NCI-H2029 treated with DMSO at 0.1 percent for 48 hours (cell line): ENCODE measurements at regions not wholly inside any gene's neighbourhood (a gene's known extent, or its start where the extent isn't known, plus 50 kb on each side); places are given as distances from the start of the nearest gene placed in this dataset.

Experiments
- DNase-seq: peaks from one replicate; lab custom pipeline; 2025; lab: John Stamatoyannopoulos, UW

- DNase-seq, result no peak
Measured at GRCh38 chrX:131703646-131704045, 159.8 kb downstream of the OR13H1 start.

GRCh38 chrX:131704136-131704695 is 160.3 kb downstream of the OR13H1 start:
- peak; percentile 12 for DNase-seq

- no peak for DNase-seq
Measured at GRCh38 chrX:131709553-131709952, 165.7 kb downstream of the OR13H1 start.

GRCh38 chrX:131711478-131711867 is 167.6 kb downstream of the OR13H1 start:
- DNase-seq, result no peak

GRCh38 chrX:131723646-131724045 is 179.8 kb downstream of the OR13H1 start:
- DNase-seq, result no peak

GRCh38 chrX:131724292-131724691 is 180.4 kb downstream of the OR13H1 start:
- DNase-seq, result no peak

GRCh38 chrX:131725001-131725654 is 181.3 kb downstream of the OR13H1 start:
- DNase-seq, result no peak

GRCh38 chrX:131727778-131728177 is 183.9 kb downstream of the OR13H1 start:
- no peak for DNase-seq

- DNase-seq, result no peak
Measured at GRCh38 chrX:131728295-131729145, 184.6 kb downstream of the OR13H1 start.

GRCh38 chrX:131729295-131729694 is 185.4 kb downstream of the OR13H1 start:
- no peak for DNase-seq

GRCh38 chrX:131734621-131735020 is 190.7 kb downstream of the OR13H1 start:
- DNase-seq, result no peak

- no peak for DNase-seq
Measured at GRCh38 chrX:131735127-131735526, 191.3 kb downstream of the OR13H1 start.

- no peak for DNase-seq
Measured at GRCh38 chrX:131739823-131740222, 195.9 kb downstream of the OR13H1 start.

- no peak for DNase-seq
Measured at GRCh38 chrX:131741103-131741581, 197.3 kb downstream of the OR13H1 start.

GRCh38 chrX:131745942-131746489 is 202.1 kb downstream of the OR13H1 start:
- DNase-seq, result no peak

GRCh38 chrX:131746491-131746968 is 202.7 kb downstream of the OR13H1 start:
- DNase-seq, result no peak

GRCh38 chrX:131747173-131747572 is 203.3 kb downstream of the OR13H1 start:
- DNase-seq, result no peak

- no peak for DNase-seq
Measured at GRCh38 chrX:131752493-131753198, 208.8 kb downstream of the OR13H1 start.

- no peak for DNase-seq
Measured at GRCh38 chrX:131762802-131763234, 218.9 kb downstream of the OR13H1 start.

GRCh38 chrX:131763674-131764073 is 219.8 kb downstream of the OR13H1 start:
- DNase-seq, result no peak

GRCh38 chrX:131764216-131764615 is 220.3 kb downstream of the OR13H1 start:
- DNase-seq, result no peak
